Esophagus squamous epithelium (tissue), 5 donors: ENCODE measurements at regions not wholly inside any gene's neighbourhood (a gene's known extent, or its start where the extent isn't known, plus 50 kb on each side); places are given as distances from the start of the nearest gene placed in this dataset.

Source experiments
- DNase-seq: peaks from one replicate; lab custom pipeline; 2025; lab: John Stamatoyannopoulos, UW
- H3K27ac ChIP-seq, 4 donors: fragments of 200-600 bp; sonication (generic); one replicate each; pipeline ENCODE4 v1.5.1; 2016 to 2019; ENCODE audit warnings: mild to moderate bottlenecking in 1 of 4
- H3K27me3 ChIP-seq, 4 donors: fragments of 200-600 bp; sonication (generic); 1 replicate in 3 of 4; 2 replicates in 1 of 4; pipeline versions ENCODE4 v1.5.1 to v1.6.0; 2017 to 2021; ENCODE audit warnings: antibody characterized with exemption in 1 of 4
- H3K36me3 ChIP-seq, 3 donors: fragments of 200-600 bp; sonication (generic); one replicate each; pipeline ENCODE4 v1.5.1; 2016 to 2019
- H3K4me1 ChIP-seq, 3 donors: fragments of 200-600 bp; sonication (generic); one replicate each; pipeline ENCODE4 v1.5.1; 2017 to 2019
- H3K4me3 ChIP-seq, 4 donors: fragments of 200-600 bp; sonication (generic); 1 replicate in 3 of 4; 2 replicates in 1 of 4; pipeline ENCODE4 v1.5.1; 2016 to 2019; ENCODE audit warnings: mild to moderate bottlenecking in 2 of 4, moderate library complexity in 1 of 4
- H3K9me3 ChIP-seq, 3 donors: fragments of 200-600 bp; sonication (generic); one replicate each; pipeline ENCODE4 v1.5.1; 2016 to 2019
- CTCF ChIP-seq, 6 experiments: fragments of 450-650 bp in 4 of 6; fragments of 200-600 bp in 2 of 6; sonication (generic) in 2 of 6; IDR thresholded peaks; one replicate each; pipeline ENCODE4 v1.5.1; 2016 to 2019; ENCODE audit warnings: antibody characterized with exemption in 6 of 6, mild to moderate bottlenecking in 4 of 6, moderate library complexity in 4 of 6
- POLR2A ChIP-seq, 4 donors: fragments of 450-650 bp; IDR thresholded peaks; one replicate each; pipeline ENCODE4 v1.6.1; 2017; ENCODE audit warnings: antibody characterized with exemption in 4 of 4, mild to moderate bottlenecking in 4 of 4, moderate library complexity in 3 of 4
- WGBS, 2 donors: methylation state at CpG; one replicate each; pipeline ENCODE4 v1.1.5; 2018; 5-methylcytosine and 5-hydroxymethylcytosine counted together
- intact Hi-C: fragments of 100-400 bp; cut with DNase I; formaldehyde crosslinking; loops from one replicate; pipeline ENCODE4 v1.15.0; 2022
- donor health status: DM: yes; HTN: yes; CAD: no.

- intact Hi-C loops: no loop called here
- Histone ChIP-seq H3K27me3 (no peaks in the 10 kb centered on the region), H3K36me3 (no peaks in the 10 kb centered on the region), H3K9me3 (no peaks in the 10 kb centered on the region), H3K4me3 (no peak overlapping the region), H3K4me1 (peaks cover 0 to 16% (median 4%) of the 10 kb centered on the region in 3 donors), H3K27ac (no peak overlapping the region)
- DNase-seq: no peak
- WGBS, 2 donors: 41 to 46% methylated on average over 4 of the region's 4 CpGs
- no peak for TF ChIP-seq POLR2A (IDR thresholded peaks at IDR 0.05)
- TF ChIP-seq CTCF (IDR thresholded peaks at IDR 0.05): no peak
Measured at GRCh38 chr1:219463636-219464035, 149.3 kb downstream of the ZC3H11B start.

GRCh38 chr1:219461981-219462400, 150.9 kb downstream of the ZC3H11B start:
- H3K9me3 ChIP-seq: no peaks in the 10 kb centered on the region
- peak overlapping the region in 3 of 4 donors; percentile 36 to 58 (median 51) for H3K27ac ChIP-seq
- H3K4me3 ChIP-seq: no peak overlapping the region
- H3K4me1 ChIP-seq: peaks cover 0 to 16% (median 4%) of the 10 kb centered on the region in 3 donors
- TF ChIP-seq CTCF (IDR thresholded peaks at IDR 0.05) (no peak), POLR2A (IDR thresholded peaks at IDR 0.05) (no peak)
- WGBS, 2 donors: 73 to 80% methylated on average over 1 of the region's 1 CpG
- intact Hi-C loops: no loop called here
- H3K36me3 ChIP-seq: no peaks in the 10 kb centered on the region
- no peaks in the 10 kb centered on the region for H3K27me3 ChIP-seq
- DNase-seq: no peak

GRCh38 chr1:219460896-219461815, 151.7 kb downstream of the ZC3H11B start:
- 29 to 30% methylated on average over 11 of the region's 11 CpGs for WGBS, 2 donors
- TF ChIP-seq POLR2A (IDR thresholded peaks at IDR 0.05) (no peak), CTCF (IDR thresholded peaks at IDR 0.05) (no peak)
- Histone ChIP-seq H3K4me1 (peaks cover 0 to 16% (median 4%) of the 10 kb centered on the region in 3 donors), H3K36me3 (no peaks in the 10 kb centered on the region), H3K4me3 (no peak overlapping the region), H3K27ac (peak overlapping the region; percentile 36 to 58 (median 54)), H3K27me3 (no peaks in the 10 kb centered on the region), H3K9me3 (no peaks in the 10 kb centered on the region)
- DNase-seq: no peak
- intact Hi-C loops: no loop called here

GRCh38 chr1:219460081-219460895, 152.6 kb downstream of the ZC3H11B start:
- Histone ChIP-seq H3K4me1 (peaks cover 0 to 16% (median 4%) of the 10 kb centered on the region in 3 donors), H3K27ac (peak overlapping the region in 3 of 4 donors; percentile 36 to 63 (median 51)), H3K36me3 (no peaks in the 10 kb centered on the region), H3K4me3 (no peak overlapping the region), H3K9me3 (no peaks in the 10 kb centered on the region), H3K27me3 (no peaks in the 10 kb centered on the region)
- TF ChIP-seq CTCF (IDR thresholded peaks at IDR 0.05) (no peak), POLR2A (IDR thresholded peaks at IDR 0.05) (no peak)
- intact Hi-C loops: no loop called here
- no peak for DNase-seq
- WGBS, 2 donors: 72 to 73% methylated on average over 2 of the region's 2 CpGs
